KBM-7 (cell line): ENCODE measurements at regions not wholly inside any gene's neighbourhood (a gene's known extent, or its start where the extent isn't known, plus 50 kb on each side); places are given as distances from the start of the nearest gene placed in this dataset.
"Not testable (repeated sequence)": the region's sequence is repeated elsewhere in the genome, so short reads cannot be mapped to it uniquely, and the experiment has no call there.

Experiments used
- DNase-seq: peaks from one replicate; pipeline ENCODE4 v3.0.0-alpha.2; 2015
- in situ Hi-C: fragments of 300-500 bp; cut with MboI; formaldehyde crosslinking; loops from 2 replicates; pipeline ENCODE4 v1.14.3; 2020; ENCODE audit warnings: low sequenced_read_pairs, low pct_unique_long_range_greater_than_20kb, mixed read lengths

GRCh38 chr3:187795207-187795960, 50.1 kb upstream of the BCL6 start:
- in situ Hi-C loops: no loop called here
- no peak for DNase-seq

GRCh38 chr3:187798126-187798525, 52.9 kb upstream of the BCL6 start:
- in situ Hi-C loops: no loop called here
- peak; percentile 86 for DNase-seq

- DNase-seq: peak; percentile 80
- in situ Hi-C loops: no loop called here
Measured at GRCh38 chr3:187798531-187799530, 53.6 kb upstream of the BCL6 start.

GRCh38 chr3:187799942-187800641, 54.8 kb upstream of the BCL6 start:
- DNase-seq: no peak
- in situ Hi-C loops: no loop called here

- in situ Hi-C loops: no loop called here
- DNase-seq: no peak
Measured at GRCh38 chr3:187801152-187801551, 55.9 kb upstream of the BCL6 start.

- no peak for DNase-seq
- in situ Hi-C loops: no loop called here
Measured at GRCh38 chr3:187802203-187802927, 57.1 kb upstream of the BCL6 start.

- no peak for DNase-seq
- in situ Hi-C loops: no loop called here
Measured at GRCh38 chr3:187802928-187803259, 57.6 kb upstream of the BCL6 start.

GRCh38 chr3:187804120-187804744, 59.0 kb upstream of the BCL6 start:
- no peak for DNase-seq
- in situ Hi-C loops: no loop called here

GRCh38 chr3:187804745-187805121, 59.5 kb upstream of the BCL6 start:
- in situ Hi-C loops: no loop called here
- DNase-seq: no peak

- in situ Hi-C loops: no loop called here
Measured at GRCh38 chr3:187805774-187806173, 60.5 kb upstream of the BCL6 start.

GRCh38 chr3:187807086-187807862, 62.0 kb upstream of the BCL6 start:
- in situ Hi-C loops: no loop called here
- DNase-seq: no peak

More at GRCh38 chr3:187805774-187806173, 60.5 kb upstream of the BCL6 start:
- DNase-seq: no peak

GRCh38 chr3:187808527-187808895, 63.2 kb upstream of the BCL6 start:
- in situ Hi-C loops: no loop called here
- DNase-seq: no peak

GRCh38 chr3:187809612-187809991, 64.3 kb upstream of the BCL6 start:
- DNase-seq: no peak
- in situ Hi-C loops: no loop called here

- DNase-seq: no peak
- in situ Hi-C loops: no loop called here
Measured at GRCh38 chr3:187810021-187810446, 64.8 kb upstream of the BCL6 start.

- in situ Hi-C loops: no loop called here
- DNase-seq: no peak
Measured at GRCh38 chr3:187811585-187812250, 66.5 kb upstream of the BCL6 start.

GRCh38 chr3:187812496-187812895, 67.2 kb upstream of the BCL6 start:
- in situ Hi-C loops: no loop called here
- no peak for DNase-seq

- in situ Hi-C loops: no loop called here
- DNase-seq: no peak
Measured at GRCh38 chr3:187813198-187813597, 67.9 kb upstream of the BCL6 start.

GRCh38 chr3:187817766-187818165, 72.5 kb upstream of the BCL6 start:
- in situ Hi-C loops: not testable (repeated sequence)

More at GRCh38 chr3:187817766-187818165, 72.5 kb upstream of the BCL6 start:
- DNase-seq: not testable (repeated sequence)
